GM06990 (cell line): ENCODE measurements at regions not wholly inside any gene's neighbourhood (a gene's known extent, or its start where the extent isn't known, plus 50 kb on each side); places are given as distances from the start of the nearest gene placed in this dataset.

Experiments
- DNase-seq: peaks from one replicate; pipeline ENCODE4 v3.0.0-alpha.2; 2011; ENCODE audit not compliant: insufficient read length; ENCODE audit errors: extremely low read depth
- H3K27me3 ChIP-seq: replicated peaks from 2 replicates; pipeline ENCODE4 v1.6.0; 2011; ENCODE audit warnings: low read length; ENCODE audit not compliant: control insufficient read depth, insufficient read depth
- H3K36me3 ChIP-seq: 2 replicates; pipeline ENCODE4 v1.5.1; 2011; ENCODE audit warnings: low read length; ENCODE audit not compliant: control insufficient read depth, insufficient read depth
- H3K4me3 ChIP-seq: replicated peaks from 2 replicates; pipeline ENCODE4 v1.5.1; 2011; ENCODE audit warnings: low read depth, mild to moderate bottlenecking, control low read depth, low read length
- TF ChIP-seq, protein P1 (sequence below): IDR thresholded peaks from 2 replicates; pipeline ENCODE4 v1.5.1; 2011; ENCODE audit warnings: low read length, control low read depth, mild to moderate bottlenecking, inconsistent platforms; ENCODE audit not compliant: insufficient read depth, poor library complexity, severe bottlenecking

DNA sequence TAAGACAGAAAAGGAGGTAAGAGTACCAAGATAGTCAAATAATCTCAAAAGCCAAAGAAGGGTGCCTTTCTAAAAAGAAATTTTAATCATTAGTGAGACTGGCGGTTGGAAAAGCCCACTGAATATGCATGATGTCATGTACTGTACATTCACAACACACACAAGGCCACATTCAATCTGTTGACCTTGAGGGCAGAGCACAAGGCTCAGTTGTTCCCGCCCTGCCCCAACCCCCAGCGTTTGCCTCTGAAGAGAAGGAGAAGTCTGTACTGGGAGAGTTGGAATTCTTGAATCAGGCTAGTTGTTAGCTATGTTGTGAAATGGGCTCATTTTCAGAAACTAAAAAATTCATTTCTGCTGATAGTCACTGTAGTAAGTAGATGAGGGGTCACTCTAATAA lies 50.2 kb upstream of the NID2 start:
- Histone ChIP-seq H3K27me3 (no peaks in the 10 kb centered on the region), H3K4me3 (no peak overlapping the region), H3K36me3 (no peaks in the 10 kb centered on the region)
- no peak for DNase-seq
- TF ChIP-seq, protein P1, sequence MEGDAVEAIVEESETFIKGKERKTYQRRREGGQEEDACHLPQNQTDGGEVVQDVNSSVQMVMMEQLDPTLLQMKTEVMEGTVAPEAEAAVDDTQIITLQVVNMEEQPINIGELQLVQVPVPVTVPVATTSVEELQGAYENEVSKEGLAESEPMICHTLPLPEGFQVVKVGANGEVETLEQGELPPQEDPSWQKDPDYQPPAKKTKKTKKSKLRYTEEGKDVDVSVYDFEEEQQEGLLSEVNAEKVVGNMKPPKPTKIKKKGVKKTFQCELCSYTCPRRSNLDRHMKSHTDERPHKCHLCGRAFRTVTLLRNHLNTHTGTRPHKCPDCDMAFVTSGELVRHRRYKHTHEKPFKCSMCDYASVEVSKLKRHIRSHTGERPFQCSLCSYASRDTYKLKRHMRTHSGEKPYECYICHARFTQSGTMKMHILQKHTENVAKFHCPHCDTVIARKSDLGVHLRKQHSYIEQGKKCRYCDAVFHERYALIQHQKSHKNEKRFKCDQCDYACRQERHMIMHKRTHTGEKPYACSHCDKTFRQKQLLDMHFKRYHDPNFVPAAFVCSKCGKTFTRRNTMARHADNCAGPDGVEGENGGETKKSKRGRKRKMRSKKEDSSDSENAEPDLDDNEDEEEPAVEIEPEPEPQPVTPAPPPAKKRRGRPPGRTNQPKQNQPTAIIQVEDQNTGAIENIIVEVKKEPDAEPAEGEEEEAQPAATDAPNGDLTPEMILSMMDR: no peak
